NB4 (cell line): ENCODE measurements at regions not wholly inside any gene's neighbourhood (a gene's known extent, or its start where the extent isn't known, plus 50 kb on each side); places are given as distances from the start of the nearest gene placed in this dataset.

Source experiments
- MYC ChIP-seq: IDR thresholded peaks from 2 replicates; pipeline ENCODE4 v1.6.1; 2011; ENCODE audit warnings: low read depth, low read length
- POLR2A ChIP-seq: IDR thresholded peaks from 2 replicates; pipeline ENCODE4 v1.6.1; 2011; ENCODE audit warnings: mild to moderate bottlenecking; ENCODE audit not compliant: insufficient read length; ENCODE audit errors: extremely low read depth
- TF ChIP-seq, protein P1 (sequence below): IDR thresholded peaks from one replicate; pipeline ENCODE4 v1.5.1; 2012; ENCODE audit warnings: low read depth, low read length

DNA sequence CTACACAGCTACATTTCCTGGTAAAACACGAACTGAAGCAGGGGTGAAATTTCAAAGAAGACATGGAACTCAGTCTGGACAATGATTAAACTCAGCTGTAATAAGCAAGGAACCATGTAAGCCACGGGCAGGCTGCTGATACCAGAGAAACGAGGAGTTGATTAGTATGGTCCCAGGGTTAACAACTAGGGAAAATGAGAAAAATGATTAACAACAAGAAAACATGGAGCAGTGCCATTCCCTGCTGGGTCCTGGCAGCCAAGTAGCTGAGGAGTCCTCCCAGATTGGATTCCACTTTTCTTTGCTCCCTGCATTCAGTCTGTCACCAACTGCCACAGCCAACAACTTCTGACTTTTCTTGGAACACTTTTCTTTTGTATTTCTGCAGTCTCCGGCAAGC, 517.0 kb upstream of the KLHL29 start:
- TF ChIP-seq, protein P1, sequence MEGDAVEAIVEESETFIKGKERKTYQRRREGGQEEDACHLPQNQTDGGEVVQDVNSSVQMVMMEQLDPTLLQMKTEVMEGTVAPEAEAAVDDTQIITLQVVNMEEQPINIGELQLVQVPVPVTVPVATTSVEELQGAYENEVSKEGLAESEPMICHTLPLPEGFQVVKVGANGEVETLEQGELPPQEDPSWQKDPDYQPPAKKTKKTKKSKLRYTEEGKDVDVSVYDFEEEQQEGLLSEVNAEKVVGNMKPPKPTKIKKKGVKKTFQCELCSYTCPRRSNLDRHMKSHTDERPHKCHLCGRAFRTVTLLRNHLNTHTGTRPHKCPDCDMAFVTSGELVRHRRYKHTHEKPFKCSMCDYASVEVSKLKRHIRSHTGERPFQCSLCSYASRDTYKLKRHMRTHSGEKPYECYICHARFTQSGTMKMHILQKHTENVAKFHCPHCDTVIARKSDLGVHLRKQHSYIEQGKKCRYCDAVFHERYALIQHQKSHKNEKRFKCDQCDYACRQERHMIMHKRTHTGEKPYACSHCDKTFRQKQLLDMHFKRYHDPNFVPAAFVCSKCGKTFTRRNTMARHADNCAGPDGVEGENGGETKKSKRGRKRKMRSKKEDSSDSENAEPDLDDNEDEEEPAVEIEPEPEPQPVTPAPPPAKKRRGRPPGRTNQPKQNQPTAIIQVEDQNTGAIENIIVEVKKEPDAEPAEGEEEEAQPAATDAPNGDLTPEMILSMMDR = no peak
- TF ChIP-seq POLR2A = no peak
- no peak for TF ChIP-seq MYC
